Medulla oblongata (tissue), 1 donor: ENCODE measurements at regions not wholly inside any gene's neighbourhood (a gene's known extent, or its start where the extent isn't known, plus 50 kb on each side); places are given as distances from the start of the nearest gene placed in this dataset.

Experiments used
- DNase-seq: peaks from one replicate; pipeline ENCODE4 v3.0.0-alpha.2; 2015; ENCODE audit errors: extremely low spot score

DNA sequence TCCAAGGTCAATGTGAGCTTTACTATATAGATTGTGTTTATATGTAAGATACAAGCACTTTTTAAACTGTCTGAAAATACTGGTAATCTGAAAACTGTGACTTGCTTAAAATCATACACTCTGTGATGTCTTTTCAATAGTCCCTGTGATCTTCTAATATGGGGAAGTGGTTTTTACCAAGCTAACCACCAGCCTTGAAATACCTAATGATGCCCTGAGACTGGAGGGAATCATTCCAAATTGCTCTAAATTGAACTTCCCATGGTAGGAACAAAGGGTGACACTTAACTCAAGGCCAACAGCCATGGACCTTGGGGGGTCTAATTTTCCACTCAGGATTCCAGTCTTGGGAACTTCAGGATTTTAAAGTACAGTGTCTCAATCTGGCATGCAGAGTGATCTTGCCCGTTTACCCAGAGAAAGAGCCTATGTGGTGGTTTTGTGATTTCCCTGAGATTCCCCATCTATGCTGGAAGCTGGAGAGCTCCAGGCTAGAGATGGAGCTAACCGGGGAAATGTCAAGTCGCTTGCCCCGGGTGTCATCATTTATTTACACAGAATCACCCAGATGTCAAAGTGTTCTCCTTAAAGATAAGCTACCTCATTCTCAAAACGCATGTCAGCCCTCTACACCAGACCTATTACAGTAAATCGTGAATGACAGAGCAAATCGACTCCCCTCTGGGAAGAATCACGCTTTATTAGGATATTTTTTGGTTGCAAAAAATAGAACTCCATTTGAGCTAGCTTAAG lies 198.5 kb downstream of the SP3 start:
- no peak for DNase-seq

DNA sequence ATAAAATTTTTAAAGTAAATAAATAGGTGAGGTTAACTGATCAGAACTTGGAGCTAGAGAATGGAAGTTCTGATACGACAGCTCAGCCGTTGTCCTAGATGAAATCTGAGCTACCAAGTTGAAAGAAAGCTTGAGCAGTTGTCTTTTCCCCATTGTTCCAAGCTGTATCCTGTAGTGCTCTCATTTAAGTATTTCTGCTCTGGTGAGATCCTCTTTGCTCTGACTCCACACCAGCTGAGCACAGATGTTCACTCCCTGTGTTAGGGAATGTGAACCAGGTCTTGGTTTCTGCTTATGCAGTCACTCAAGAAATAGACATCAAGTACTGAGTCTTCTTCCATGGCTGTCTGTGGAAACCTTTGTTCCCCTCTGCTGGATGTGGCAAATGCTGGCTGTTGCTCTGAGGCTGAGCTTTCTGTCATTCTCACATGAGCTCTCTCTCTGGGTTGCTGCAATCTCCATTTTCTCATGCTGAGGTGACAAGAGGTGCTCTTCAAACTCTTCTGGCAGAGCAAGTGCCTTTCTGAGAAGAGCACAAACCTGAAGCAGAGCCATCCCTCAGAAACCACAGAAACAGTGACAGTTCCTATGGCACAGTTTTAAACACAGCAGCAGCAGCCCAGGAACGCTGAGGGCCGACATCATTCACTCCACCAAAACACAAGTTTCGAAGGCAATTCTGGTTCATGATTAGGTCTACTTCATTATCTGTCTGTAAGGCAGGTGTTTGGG lies 194.1 kb downstream of the SP3 start:
- no peak for DNase-seq

DNA sequence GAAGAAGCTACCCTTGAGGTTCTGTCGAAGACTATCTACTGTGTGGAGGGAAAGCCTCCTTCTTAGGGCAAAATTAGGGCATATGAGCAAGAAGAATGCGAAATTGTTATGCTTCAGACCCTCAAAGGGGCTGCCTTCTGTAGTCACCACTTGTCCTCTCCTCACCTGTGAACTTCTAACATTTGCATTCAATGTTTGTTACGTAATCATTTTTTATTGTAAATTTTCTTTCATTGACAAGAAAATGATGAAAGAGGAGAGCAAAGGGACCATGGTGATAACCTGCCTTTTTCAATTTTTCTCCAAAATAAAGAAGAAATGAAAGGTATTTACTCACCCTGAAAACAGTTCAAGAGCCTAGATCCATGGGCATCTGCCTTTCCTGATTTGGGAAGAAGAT lies 193.0 kb downstream of the SP3 start:
- DNase-seq = no peak

DNA sequence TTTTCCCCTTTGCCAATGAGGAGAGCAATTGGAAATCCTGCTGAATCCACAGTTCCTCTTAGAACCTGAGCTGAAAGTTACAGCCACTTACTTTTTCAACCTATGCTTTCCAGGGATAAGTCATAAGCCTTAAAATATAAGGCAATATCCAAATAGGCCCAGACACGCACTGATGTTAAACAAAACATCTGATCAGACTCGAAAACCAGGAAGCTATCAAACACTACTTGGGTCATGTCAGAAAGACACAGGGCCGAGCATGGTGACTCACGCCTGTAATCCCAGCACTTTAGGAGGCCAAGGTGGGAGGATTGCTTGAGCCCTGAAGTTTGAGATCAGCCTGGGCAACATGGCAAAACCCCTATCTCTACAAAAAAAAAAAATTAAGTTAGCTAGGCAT lies 192.1 kb downstream of the SP3 start:
- DNase-seq = no peak

GRCh38 chr2:173775440-173775839 lies 189.7 kb downstream of the SP3 start:
- DNase-seq = no peak

- DNase-seq = no peak
Observed at GRCh38 chr2:173782681-173783080, 182.5 kb downstream of the SP3 start.

GRCh38 chr2:173783382-173783781 lies 181.8 kb downstream of the SP3 start:
- no peak for DNase-seq

- no peak for DNase-seq
Observed at GRCh38 chr2:173785813-173786212, 179.4 kb downstream of the SP3 start.

DNA sequence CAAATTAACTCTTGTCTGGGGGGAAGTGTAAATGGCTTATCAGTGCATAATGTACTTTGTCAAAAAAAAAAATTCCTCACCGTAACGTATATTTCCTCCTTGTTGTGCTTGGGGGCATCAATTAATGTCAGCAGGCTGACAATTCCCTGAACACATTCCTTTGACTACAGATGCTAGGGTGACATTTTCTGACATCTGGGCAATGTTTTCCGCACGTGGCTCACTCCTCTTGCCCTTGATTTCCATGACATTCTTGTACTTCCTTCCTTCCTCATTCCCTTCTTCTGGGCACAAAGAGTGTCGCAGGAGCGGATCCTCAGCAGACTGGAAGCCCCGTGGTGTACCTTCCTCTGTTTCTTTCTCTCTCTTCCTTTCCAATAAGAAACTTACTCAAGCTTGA lies 173.7 kb downstream of the SP3 start:
- no peak for DNase-seq

GRCh38 chr2:173792166-173792565 lies 173.0 kb downstream of the SP3 start:
- DNase-seq = no peak

GRCh38 chr2:173792741-173793140 lies 172.4 kb downstream of the SP3 start:
- DNase-seq = no peak

GRCh38 chr2:173793709-173794565 lies 171.2 kb downstream of the SP3 start:
- no peak for DNase-seq

DNA sequence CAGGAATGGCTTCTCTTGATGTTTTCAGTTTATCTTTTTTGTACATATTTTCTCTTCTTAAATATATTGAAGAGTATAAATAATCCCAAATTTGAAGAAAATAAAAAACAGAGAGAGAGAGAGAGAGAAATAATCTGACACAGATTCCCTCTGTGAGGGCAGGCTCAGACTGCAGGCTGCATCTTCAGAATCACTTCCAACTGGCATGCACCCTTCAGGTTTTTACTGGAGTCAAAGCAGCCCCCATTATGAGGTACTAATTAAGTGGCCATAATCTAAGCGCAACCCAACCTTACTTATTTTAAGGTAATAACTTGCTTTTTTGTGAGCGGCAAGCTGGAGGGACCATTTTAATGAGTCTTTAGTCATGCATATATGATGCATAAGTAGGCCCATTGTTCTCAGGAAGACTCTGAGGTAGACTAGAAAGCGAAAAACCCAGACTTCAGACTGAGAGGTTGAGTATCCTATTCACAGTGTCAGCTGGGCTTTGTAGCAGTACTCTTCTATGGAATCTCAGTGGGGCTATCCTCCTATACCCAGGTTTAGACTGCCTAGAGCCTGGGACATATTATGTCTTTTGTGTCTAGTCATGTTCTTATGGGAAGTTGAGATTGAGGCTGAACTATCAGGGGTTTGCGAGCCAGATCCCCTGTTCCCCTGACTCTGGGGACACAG lies 167.4 kb downstream of the SP3 start:
- no peak for DNase-seq

GRCh38 chr2:173802518-173802917 lies 162.7 kb downstream of the SP3 start:
- no peak for DNase-seq

DNA sequence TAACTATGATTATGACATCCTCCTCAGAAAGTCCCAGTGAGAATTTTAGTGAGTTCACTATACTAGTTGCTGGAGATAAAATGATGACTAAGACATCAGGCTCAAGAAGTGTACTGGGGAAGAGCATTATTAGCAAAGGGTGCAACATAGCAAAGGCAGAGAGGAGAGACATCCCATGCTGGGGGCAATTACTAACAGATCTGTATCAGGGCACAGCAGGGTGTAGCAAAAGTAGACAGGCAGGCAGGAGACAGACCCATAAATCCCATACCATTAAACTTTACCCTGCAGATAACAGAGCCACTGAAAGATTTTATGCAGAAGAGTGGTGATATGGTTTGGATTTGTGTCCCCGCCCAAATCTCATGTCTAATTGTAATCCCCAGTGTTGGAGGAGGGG lies 161.7 kb downstream of the SP3 start:
- DNase-seq = no peak

- no peak for DNase-seq
Observed at GRCh38 chr2:173806761-173807160, 158.4 kb downstream of the SP3 start.

- no peak for DNase-seq
Observed at GRCh38 chr2:173808718-173809117, 156.5 kb downstream of the SP3 start.

DNA sequence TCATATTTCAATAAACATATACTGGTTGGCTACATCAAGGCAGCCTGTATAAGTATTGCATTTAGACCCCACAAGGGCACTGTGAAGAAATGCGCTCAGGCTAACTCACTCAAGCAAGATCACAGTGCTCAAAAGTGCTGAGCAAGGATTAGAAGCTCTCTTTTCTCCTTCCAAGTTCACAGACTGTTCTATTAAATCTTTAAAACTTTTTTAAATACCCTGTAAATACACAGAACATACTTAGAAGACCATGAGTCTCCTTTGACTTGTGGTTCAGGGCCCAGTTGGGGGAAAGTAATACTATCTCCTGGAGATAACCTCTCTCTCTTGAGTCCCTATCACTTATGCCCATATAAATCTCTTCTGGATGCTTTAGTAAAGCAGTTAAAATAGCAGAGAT lies 152.9 kb downstream of the SP3 start:
- DNase-seq = no peak

GRCh38 chr2:173814306-173814705 lies 150.9 kb downstream of the SP3 start:
- DNase-seq = no peak

GRCh38 chr2:173815772-173816171 lies 149.4 kb downstream of the SP3 start:
- no peak for DNase-seq

DNA sequence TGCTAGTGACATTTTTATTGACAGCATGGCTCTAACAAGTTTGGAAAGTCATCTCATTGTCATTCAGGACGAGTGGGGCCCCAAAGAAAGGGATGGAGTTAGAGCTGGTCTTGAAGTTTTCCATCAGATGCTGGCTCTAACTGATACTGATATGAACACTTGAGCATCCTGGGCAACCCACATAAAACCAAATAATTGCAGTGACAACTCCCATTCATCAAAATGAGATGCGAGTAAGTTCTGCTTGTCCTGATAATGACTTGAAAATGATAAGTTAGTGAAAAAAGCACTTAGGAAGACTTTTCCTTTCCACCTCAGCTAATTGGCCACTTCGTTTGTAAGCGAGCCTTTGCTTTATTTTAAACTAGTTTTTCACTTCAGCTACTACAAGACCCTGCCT lies 147.6 kb downstream of the SP3 start:
- no peak for DNase-seq

GRCh38 chr2:173818285-173818684 lies 146.9 kb downstream of the SP3 start:
- DNase-seq = no peak
